ENCODE measurements at regions not wholly inside any gene's neighbourhood (a gene's known extent, or its start where the extent isn't known, plus 50 kb on each side); places are given as distances from the start of the nearest gene placed in this dataset.

DNA sequence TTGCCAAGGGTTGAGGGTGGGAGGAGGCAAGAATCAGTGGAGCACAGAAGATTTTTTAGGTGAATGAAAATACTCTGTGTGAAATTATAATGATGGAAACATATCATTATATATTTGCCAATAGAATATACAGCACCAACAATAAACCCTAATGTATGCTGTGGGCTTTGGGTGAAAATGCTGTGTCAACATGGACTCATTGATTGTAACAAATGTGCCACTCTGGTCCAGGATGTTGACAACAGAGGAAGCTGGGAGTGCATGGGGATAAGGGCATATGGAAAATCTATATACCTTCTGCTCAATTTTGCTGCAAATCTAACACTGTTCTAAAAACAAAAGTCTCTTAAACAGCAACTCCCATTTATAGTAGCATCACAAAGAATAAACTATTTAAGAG, 114.3 kb downstream of the LYZL1 start (continued):
- TF ChIP-seq NR4A1 (CRISPR knock-in tag; IDR thresholded peaks at IDR 0.05), result no peak
- TF ChIP-seq NR4A1 (tag; IDR thresholded peaks at IDR 0.05), result no peak

DNA sequence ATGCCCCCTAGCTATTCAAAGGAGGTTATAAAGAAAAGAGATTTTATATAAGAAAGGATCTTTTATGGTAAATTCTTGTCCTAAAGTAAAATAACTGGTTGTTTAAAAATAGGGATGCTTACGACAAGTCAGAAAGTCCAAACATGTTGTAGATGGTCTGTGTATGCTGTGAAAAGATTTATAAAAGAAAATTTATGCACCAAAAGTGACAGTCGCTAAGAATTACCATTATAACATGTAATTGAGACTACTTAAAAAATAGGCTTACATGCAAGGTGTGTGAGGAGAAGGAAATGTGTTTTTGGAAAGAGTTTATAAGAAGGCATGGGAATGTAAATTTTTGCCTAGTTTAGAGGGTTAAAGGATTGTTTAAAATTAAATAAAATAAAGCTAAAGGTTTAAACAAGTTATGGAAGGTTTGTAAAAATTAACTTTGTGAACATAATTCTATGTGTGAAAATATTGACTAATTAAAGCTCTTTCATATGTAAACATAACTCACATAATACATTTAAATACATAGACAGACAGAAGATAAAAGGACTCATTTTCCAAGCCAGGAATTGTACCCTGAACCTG, 118.5 kb downstream of the LYZL1 start:
- no peak overlapping the region for H3K4me3 ChIP-seq
- no peak overlapping the region for H3K4me2 ChIP-seq (ENCODE audit: insufficient read depth, low read length)
- ChIA-PET CTCF (ENCODE audit: low intra/inter-chr PET ratio) (no interaction called here), POLR2A (no interaction called here)
- 41% methylated on average over 2 of the region's 2 CpGs for WGBS (ENCODE audit: insufficient coverage, low coverage, missing lambda C conversion rate)
- H2AFZ ChIP-seq (ENCODE audit: low read depth, low read length), result no peak overlapping the region
- no peaks in the 10 kb centered on the region for H3K27me3 ChIP-seq (ENCODE audit: control insufficient read depth in 2 of 2, insufficient read depth in 2 of 2, low read length in 2 of 2)
- DNase-seq (ENCODE audit: extremely low read depth in 1 of 4, low spot score in 3 of 4), result peak in 1 of 4 experiments; percentile 6
- H3K79me2 ChIP-seq (ENCODE audit: control insufficient read depth, insufficient read depth, low read length), result peaks cover 27% of the 10 kb centered on the region
- TF ChIP-seq, protein P1, sequence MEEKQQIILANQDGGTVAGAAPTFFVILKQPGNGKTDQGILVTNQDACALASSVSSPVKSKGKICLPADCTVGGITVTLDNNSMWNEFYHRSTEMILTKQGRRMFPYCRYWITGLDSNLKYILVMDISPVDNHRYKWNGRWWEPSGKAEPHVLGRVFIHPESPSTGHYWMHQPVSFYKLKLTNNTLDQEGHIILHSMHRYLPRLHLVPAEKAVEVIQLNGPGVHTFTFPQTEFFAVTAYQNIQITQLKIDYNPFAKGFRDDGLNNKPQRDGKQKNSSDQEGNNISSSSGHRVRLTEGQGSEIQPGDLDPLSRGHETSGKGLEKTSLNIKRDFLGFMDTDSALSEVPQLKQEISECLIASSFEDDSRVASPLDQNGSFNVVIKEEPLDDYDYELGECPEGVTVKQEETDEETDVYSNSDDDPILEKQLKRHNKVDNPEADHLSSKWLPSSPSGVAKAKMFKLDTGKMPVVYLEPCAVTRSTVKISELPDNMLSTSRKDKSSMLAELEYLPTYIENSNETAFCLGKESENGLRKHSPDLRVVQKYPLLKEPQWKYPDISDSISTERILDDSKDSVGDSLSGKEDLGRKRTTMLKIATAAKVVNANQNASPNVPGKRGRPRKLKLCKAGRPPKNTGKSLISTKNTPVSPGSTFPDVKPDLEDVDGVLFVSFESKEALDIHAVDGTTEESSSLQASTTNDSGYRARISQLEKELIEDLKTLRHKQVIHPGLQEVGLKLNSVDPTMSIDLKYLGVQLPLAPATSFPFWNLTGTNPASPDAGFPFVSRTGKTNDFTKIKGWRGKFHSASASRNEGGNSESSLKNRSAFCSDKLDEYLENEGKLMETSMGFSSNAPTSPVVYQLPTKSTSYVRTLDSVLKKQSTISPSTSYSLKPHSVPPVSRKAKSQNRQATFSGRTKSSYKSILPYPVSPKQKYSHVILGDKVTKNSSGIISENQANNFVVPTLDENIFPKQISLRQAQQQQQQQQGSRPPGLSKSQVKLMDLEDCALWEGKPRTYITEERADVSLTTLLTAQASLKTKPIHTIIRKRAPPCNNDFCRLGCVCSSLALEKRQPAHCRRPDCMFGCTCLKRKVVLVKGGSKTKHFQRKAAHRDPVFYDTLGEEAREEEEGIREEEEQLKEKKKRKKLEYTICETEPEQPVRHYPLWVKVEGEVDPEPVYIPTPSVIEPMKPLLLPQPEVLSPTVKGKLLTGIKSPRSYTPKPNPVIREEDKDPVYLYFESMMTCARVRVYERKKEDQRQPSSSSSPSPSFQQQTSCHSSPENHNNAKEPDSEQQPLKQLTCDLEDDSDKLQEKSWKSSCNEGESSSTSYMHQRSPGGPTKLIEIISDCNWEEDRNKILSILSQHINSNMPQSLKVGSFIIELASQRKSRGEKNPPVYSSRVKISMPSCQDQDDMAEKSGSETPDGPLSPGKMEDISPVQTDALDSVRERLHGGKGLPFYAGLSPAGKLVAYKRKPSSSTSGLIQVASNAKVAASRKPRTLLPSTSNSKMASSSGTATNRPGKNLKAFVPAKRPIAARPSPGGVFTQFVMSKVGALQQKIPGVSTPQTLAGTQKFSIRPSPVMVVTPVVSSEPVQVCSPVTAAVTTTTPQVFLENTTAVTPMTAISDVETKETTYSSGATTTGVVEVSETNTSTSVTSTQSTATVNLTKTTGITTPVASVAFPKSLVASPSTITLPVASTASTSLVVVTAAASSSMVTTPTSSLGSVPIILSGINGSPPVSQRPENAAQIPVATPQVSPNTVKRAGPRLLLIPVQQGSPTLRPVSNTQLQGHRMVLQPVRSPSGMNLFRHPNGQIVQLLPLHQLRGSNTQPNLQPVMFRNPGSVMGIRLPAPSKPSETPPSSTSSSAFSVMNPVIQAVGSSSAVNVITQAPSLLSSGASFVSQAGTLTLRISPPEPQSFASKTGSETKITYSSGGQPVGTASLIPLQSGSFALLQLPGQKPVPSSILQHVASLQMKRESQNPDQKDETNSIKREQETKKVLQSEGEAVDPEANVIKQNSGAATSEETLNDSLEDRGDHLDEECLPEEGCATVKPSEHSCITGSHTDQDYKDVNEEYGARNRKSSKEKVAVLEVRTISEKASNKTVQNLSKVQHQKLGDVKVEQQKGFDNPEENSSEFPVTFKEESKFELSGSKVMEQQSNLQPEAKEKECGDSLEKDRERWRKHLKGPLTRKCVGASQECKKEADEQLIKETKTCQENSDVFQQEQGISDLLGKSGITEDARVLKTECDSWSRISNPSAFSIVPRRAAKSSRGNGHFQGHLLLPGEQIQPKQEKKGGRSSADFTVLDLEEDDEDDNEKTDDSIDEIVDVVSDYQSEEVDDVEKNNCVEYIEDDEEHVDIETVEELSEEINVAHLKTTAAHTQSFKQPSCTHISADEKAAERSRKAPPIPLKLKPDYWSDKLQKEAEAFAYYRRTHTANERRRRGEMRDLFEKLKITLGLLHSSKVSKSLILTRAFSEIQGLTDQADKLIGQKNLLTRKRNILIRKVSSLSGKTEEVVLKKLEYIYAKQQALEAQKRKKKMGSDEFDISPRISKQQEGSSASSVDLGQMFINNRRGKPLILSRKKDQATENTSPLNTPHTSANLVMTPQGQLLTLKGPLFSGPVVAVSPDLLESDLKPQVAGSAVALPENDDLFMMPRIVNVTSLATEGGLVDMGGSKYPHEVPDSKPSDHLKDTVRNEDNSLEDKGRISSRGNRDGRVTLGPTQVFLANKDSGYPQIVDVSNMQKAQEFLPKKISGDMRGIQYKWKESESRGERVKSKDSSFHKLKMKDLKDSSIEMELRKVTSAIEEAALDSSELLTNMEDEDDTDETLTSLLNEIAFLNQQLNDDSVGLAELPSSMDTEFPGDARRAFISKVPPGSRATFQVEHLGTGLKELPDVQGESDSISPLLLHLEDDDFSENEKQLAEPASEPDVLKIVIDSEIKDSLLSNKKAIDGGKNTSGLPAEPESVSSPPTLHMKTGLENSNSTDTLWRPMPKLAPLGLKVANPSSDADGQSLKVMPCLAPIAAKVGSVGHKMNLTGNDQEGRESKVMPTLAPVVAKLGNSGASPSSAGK (IDR thresholded peaks at IDR 0.05), result no peak
- peak; percentile 42 for TF ChIP-seq ZFP36 (IDR thresholded peaks at IDR 0.05; ENCODE audit: low read depth, low read length, partially characterized antibody)
- H3K9me3 ChIP-seq (replicated peaks; ENCODE audit: control insufficient read depth, insufficient read depth, low read depth, low read length), result no peaks in the 10 kb centered on the region; the same call in 1 of the 2 replicates
- FAIRE-seq, result no peak
- no peaks in the 10 kb centered on the region for H3K36me3 ChIP-seq (ENCODE audit: control insufficient read depth, insufficient read depth, low read length)
- in situ Hi-C loops (cut with MboI), result no loop called here
- H3K9ac ChIP-seq (ENCODE audit: insufficient read depth in 1 of 2, low read depth in 2 of 2, low read length in 2 of 2), result no peak overlapping the region
- no peak overlapping the region for H3K27ac ChIP-seq (ENCODE audit: extremely low read depth, low read depth, low read length)
- no peak for ATAC-seq
- peaks cover 13 to 15% of the 10 kb centered on the region in 2 experiments; a peak in 4 of 5 replicates for H3K4me1 ChIP-seq (replicated peaks in 1 of 2; ENCODE audit: control insufficient read depth in 2 of 2, insufficient read depth in 2 of 2, low read length in 2 of 2)
- H3K9me1 ChIP-seq (ENCODE audit: control insufficient read depth, insufficient read depth, low read length), result no peaks in the 10 kb centered on the region
- no peaks in the 10 kb centered on the region for H4K20me1 ChIP-seq (replicated peaks; ENCODE audit: control insufficient read depth, insufficient read depth, low read length)
- no TSS peak for BruUV-seq (replicated peaks)
- intact Hi-C loops (cut with micrococcal nuclease), result no loop called here
